GM12878 (cell line): ENCODE measurements at regions not wholly inside any gene's neighbourhood (a gene's known extent, or its start where the extent isn't known, plus 50 kb on each side); places are given as distances from the start of the nearest gene placed in this dataset.

Experiments used
- ATAC-seq: fragments of 200-7000 bp; cut with Tn5 transposase; 3 replicates; pipeline ENCODE4 v1.9.1; 2020; ENCODE audit warnings: mild to moderate bottlenecking, moderate library complexity
- BruUV-seq: library from RNA; stranded (reverse); fragments of 400-500 nt; replicated peaks from 2 replicates; lab custom pipeline; 2021; lab: Mats Ljungman, UMichigan
- CTCF ChIA-PET: fragments of 300-600 bp; sonication (Branson Sonifier 250); formaldehyde crosslinking; extraction: SDS; loops from one replicate; lab custom pipeline; 2021; ENCODE audit warnings: inconsistent platforms; lab: Yijun Ruan, JAX
- POLR2A ChIA-PET: fragments of 350-600 bp; formaldehyde crosslinking; extraction: SDS; loops from one replicate; lab custom pipeline; 2021; ENCODE audit warnings: inconsistent platforms; lab: Charles Lee
- RAD21 ChIA-PET: fragments of 300-600 bp; sonication (Branson Sonifier 250); formaldehyde crosslinking; loops from one replicate; lab custom pipeline; 2023; ENCODE audit warnings: antibody characterized with exemption; ENCODE audit not compliant: unreplicated experiment; lab: Charles Lee
- SMC1A ChIA-PET: fragments of 300-600 bp; sonication (Branson Sonifier 250); formaldehyde crosslinking; loops from one replicate; lab custom pipeline; 2023; ENCODE audit not compliant: unreplicated experiment, uncharacterized antibody; lab: Charles Lee
- DNase-seq: peaks from one replicate; pipeline ENCODE4 v3.0.0-alpha.2; 2011; ENCODE audit warnings: low read depth, low spot score
- FAIRE-seq: peaks from 3 replicates; lab custom pipeline; 2011; peaks lifted over from hg19 to GRCh38; lab: Jason Lieb, UNC
- H2AFZ ChIP-seq: 2 replicates; pipeline ENCODE4 v1.6.0; 2011; ENCODE audit warnings: low read depth, low read length, control low read depth; ENCODE audit not compliant: control insufficient read depth
- H3K27ac ChIP-seq: 2 replicates; pipeline ENCODE4 v1.5.1; 2011; ENCODE audit warnings: control low read depth; ENCODE audit not compliant: control insufficient read depth, insufficient read depth
- H3K27me3 ChIP-seq, 2 experiments: replicated peaks in 1 of 2; 2 replicates each; pipeline versions ENCODE4 v1.6.0 to v1.6.1; 2011; ENCODE audit warnings: low read length in 1 of 2; ENCODE audit not compliant: control insufficient read depth in 2 of 2, insufficient read depth in 2 of 2
- H3K36me3 ChIP-seq, 2 experiments: 2 replicates each; pipeline ENCODE4 v1.5.1; 2011; ENCODE audit warnings: low read length in 1 of 2; ENCODE audit not compliant: control insufficient read depth in 2 of 2, insufficient read depth in 2 of 2
- H3K4me1 ChIP-seq: 2 replicates; pipeline ENCODE4 v1.6.1; 2011; ENCODE audit warnings: mild to moderate bottlenecking, low read length, moderate library complexity, mixed read lengths; ENCODE audit not compliant: control insufficient read depth, insufficient read depth
- H3K4me2 ChIP-seq: 2 replicates; pipeline ENCODE4 v1.6.0; 2011; ENCODE audit warnings: control low read depth; ENCODE audit not compliant: control insufficient read depth, insufficient read depth
- H3K4me3 ChIP-seq: fragments of 200-600 bp; sonication (generic); 2 replicates; pipeline ENCODE4 v1.5.1; 2016
- H3K79me2 ChIP-seq: 2 replicates; pipeline ENCODE4 v1.6.0; 2011; ENCODE audit warnings: low read length; ENCODE audit not compliant: control insufficient read depth, insufficient read depth
- H3K9ac ChIP-seq: 2 replicates; pipeline ENCODE4 v1.8.0; 2011; ENCODE audit warnings: low read length, control low read depth, mixed read lengths; ENCODE audit not compliant: control insufficient read depth, insufficient read depth
- H3K9me3 ChIP-seq: replicated peaks from 3 replicates; pipeline ENCODE4 v1.5.1; 2011; ENCODE audit warnings: mild to moderate bottlenecking, low read length; ENCODE audit not compliant: control insufficient read depth, insufficient read depth
- H4K20me1 ChIP-seq: 2 replicates; pipeline ENCODE4 v1.6.0; 2011; ENCODE audit not compliant: control insufficient read depth, insufficient read depth
- EED ChIP-seq: sonication (generic); IDR thresholded peaks from 2 replicates; pipeline ENCODE4 v1.6.1; 2016; ENCODE audit warnings: antibody characterized with exemption, low read depth
- FOS ChIP-seq: IDR thresholded peaks from 3 replicates; pipeline ENCODE4 v1.6.1; 2011; ENCODE audit warnings: borderline replicate concordance; ENCODE audit not compliant: insufficient read length; ENCODE audit errors: extremely low read depth
- HDAC6 ChIP-seq: fragments of 200-600 bp; sonication (generic); IDR thresholded peaks from one replicate; pipeline ENCODE4 v1.8.0; 2017; ENCODE audit warnings: antibody characterized with exemption; ENCODE audit not compliant: unreplicated experiment
- NR2C1 ChIP-seq: fragments of 450-650 bp; IDR thresholded peaks from 2 replicates; pipeline ENCODE4 v1.6.1; 2017; ENCODE audit warnings: antibody characterized with exemption, mild to moderate bottlenecking, moderate library complexity
- NRF1 ChIP-seq: conservative IDR thresholded peaks from 2 replicates; pipeline ENCODE4 v1.6.1; 2011; ENCODE audit warnings: mild to moderate bottlenecking, low read depth, low read length, improper control_type of control experiment
- PRDM15 ChIP-seq: fragments of 450-650 bp; formaldehyde crosslinking; IDR thresholded peaks from 2 replicates; pipeline ENCODE4 v1.4.0; 2020; ENCODE audit warnings: mild to moderate bottlenecking, moderate library complexity
- RBBP5 ChIP-seq: fragments of 200-600 bp; sonication (generic); conservative IDR thresholded peaks from 2 replicates; pipeline ENCODE4 v1.6.1; 2016
- WRNIP1 ChIP-seq: IDR thresholded peaks from 2 replicates; pipeline ENCODE4 v1.6.1; 2011; ENCODE audit warnings: low read depth, low read length, improper control_type of control experiment, borderline replicate concordance
- ZNF217 ChIP-seq: fragments of 450-650 bp; IDR thresholded peaks from 2 replicates; pipeline ENCODE4 v1.6.1; 2017; ENCODE audit warnings: antibody characterized with exemption, mild to moderate bottlenecking
- ZNF274 ChIP-seq: IDR thresholded peaks from one replicate; pipeline ENCODE4 v1.8.0; 2011; ENCODE audit not compliant: insufficient read length, insufficient read depth
- ZZZ3 ChIP-seq: IDR thresholded peaks from 2 replicates; pipeline ENCODE4 v1.6.1; 2011; ENCODE audit warnings: low read depth; ENCODE audit not compliant: control insufficient read depth, insufficient read length
- WGBS: methylation state at CpG from one replicate; pipeline ENCODE4 v1.1.6; 2016; ENCODE audit warnings: low lambda C conversion rate; ENCODE audit not compliant: insufficient replicate concordance, insufficient coverage; ENCODE audit errors: missing lambda C conversion rate; 5-methylcytosine and 5-hydroxymethylcytosine counted together
- in situ Hi-C: fragments of 300-500 bp; cut with MboI; formaldehyde crosslinking; loops from 9 replicates; pipeline ENCODE4 v1.14.3; 2018; ENCODE audit warnings: mixed read lengths
- intact Hi-C: fragments of 100-400 bp; cut with micrococcal nuclease; formaldehyde crosslinking; loops from one replicate; pipeline ENCODE4 v1.14.2; 2022; ENCODE audit not compliant: unreplicated experiment
- TF ChIP-seq, protein P1 (sequence below): IDR thresholded peaks from 2 replicates; pipeline ENCODE4 v1.6.1; 2011; ENCODE audit warnings: borderline replicate concordance, low read depth, mild to moderate bottlenecking, moderate library complexity, low read length; ENCODE audit not compliant: insufficient read depth, poor library complexity, severe bottlenecking

GRCh38 chr13:37383046-37383445, 215.5 kb downstream of the POSTN start:
- H3K36me3 ChIP-seq: no peaks in the 10 kb centered on the region
- ChIA-PET RAD21 (no interaction called here), CTCF (interaction anchor here (0.8 kb wide), 1 partner anchor 14 kb away, joined by 3 read pairs; no protein-coding TSS in a partner anchor), SMC1A (no interaction called here), POLR2A (no interaction called here)
- H3K9ac ChIP-seq: no peak overlapping the region
- no peak overlapping the region for H3K4me3 ChIP-seq
- no peak overlapping the region for H3K27ac ChIP-seq
- H3K4me2 ChIP-seq: no peak overlapping the region
- no peak overlapping the region for H2AFZ ChIP-seq
- DNase-seq: no peak
- no peaks in the 10 kb centered on the region for H3K4me1 ChIP-seq
- H3K9me3 ChIP-seq: no peaks in the 10 kb centered on the region
- WGBS: 14% methylated on average over 2 of the region's 2 CpGs
- no peaks in the 10 kb centered on the region for H3K27me3 ChIP-seq
- H4K20me1 ChIP-seq: no peaks in the 10 kb centered on the region
- no peak for ATAC-seq
- H3K79me2 ChIP-seq: no peaks in the 10 kb centered on the region
- intact Hi-C loops (no loop called here), in situ Hi-C loops (no loop called here)
- no TSS peak for BruUV-seq
- no peak for TF ChIP-seq WRNIP1
- TF ChIP-seq NRF1: no peak
- no peak for TF ChIP-seq HDAC6
- TF ChIP-seq PRDM15 (CRISPR knock-in tag): no peak
- no peak for TF ChIP-seq ZNF274
- TF ChIP-seq FOS: no peak
- TF ChIP-seq ZNF217: no peak
- TF ChIP-seq, protein P1, sequence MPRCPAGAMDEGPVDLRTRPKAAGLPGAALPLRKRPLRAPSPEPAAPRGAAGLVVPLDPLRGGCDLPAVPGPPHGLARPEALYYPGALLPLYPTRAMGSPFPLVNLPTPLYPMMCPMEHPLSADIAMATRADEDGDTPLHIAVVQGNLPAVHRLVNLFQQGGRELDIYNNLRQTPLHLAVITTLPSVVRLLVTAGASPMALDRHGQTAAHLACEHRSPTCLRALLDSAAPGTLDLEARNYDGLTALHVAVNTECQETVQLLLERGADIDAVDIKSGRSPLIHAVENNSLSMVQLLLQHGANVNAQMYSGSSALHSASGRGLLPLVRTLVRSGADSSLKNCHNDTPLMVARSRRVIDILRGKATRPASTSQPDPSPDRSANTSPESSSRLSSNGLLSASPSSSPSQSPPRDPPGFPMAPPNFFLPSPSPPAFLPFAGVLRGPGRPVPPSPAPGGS: no peak
- no peak for TF ChIP-seq RBBP5
- TF ChIP-seq NR2C1: no peak
- TF ChIP-seq EED: no peak
- no peak for TF ChIP-seq ZZZ3
- FAIRE-seq: no peak
